ENCODE measurements at regions not wholly inside any gene's neighbourhood (a gene's known extent, or its start where the extent isn't known, plus 50 kb on each side); places are given as distances from the start of the nearest gene placed in this dataset.
"Not testable (repeated sequence)": the region's sequence is repeated elsewhere in the genome, so short reads cannot be mapped to it uniquely, and the experiment has no call there.

- DNase-seq, result no peak
Observed at GRCh38 chr10:7026818-7027217, 384.0 kb downstream of the SFMBT2 start.

GRCh38 chr10:7025296-7025695 is 385.5 kb downstream of the SFMBT2 start:
- DNase-seq, result no peak

- DNase-seq, result no peak
Observed at GRCh38 chr10:7015457-7015856, 395.4 kb downstream of the SFMBT2 start.

- no peak for DNase-seq
Observed at GRCh38 chr10:7014721-7015120, 396.1 kb downstream of the SFMBT2 start.

GRCh38 chr10:7011994-7012393 is 398.8 kb downstream of the SFMBT2 start:
- no peak for DNase-seq

GRCh38 chr10:7008645-7009044 is 402.2 kb downstream of the SFMBT2 start:
- no peak for DNase-seq

GRCh38 chr10:7007600-7008190 is 403.1 kb downstream of the SFMBT2 start:
- DNase-seq, result no peak

- no peak for DNase-seq
Observed at GRCh38 chr10:7006566-7006965, 404.3 kb downstream of the SFMBT2 start.

GRCh38 chr10:7003831-7004395 is 406.9 kb downstream of the SFMBT2 start:
- no peak for DNase-seq

GRCh38 chr10:7000061-7000460 is 410.8 kb downstream of the SFMBT2 start:
- no peak for DNase-seq

- DNase-seq, result no peak
Observed at GRCh38 chr10:6999232-6999925, 411.5 kb downstream of the SFMBT2 start.

GRCh38 chr10:6997509-6997908 is 413.3 kb downstream of the SFMBT2 start:
- DNase-seq, result no peak

GRCh38 chr10:6996431-6996830 is 414.4 kb downstream of the SFMBT2 start:
- DNase-seq, result no peak

- no peak for DNase-seq
Observed at GRCh38 chr10:6995831-6996230, 415.0 kb downstream of the SFMBT2 start.

GRCh38 chr10:6995341-6995740 is 415.3 kb upstream of the PRKCQ start:
- no peak for DNase-seq

- no peak for DNase-seq
Observed at GRCh38 chr10:6990891-6991290, 410.8 kb upstream of the PRKCQ start.

GRCh38 chr10:6988654-6989053 is 408.6 kb upstream of the PRKCQ start:
- DNase-seq, result no peak

- no peak for DNase-seq
Observed at GRCh38 chr10:6987536-6987945, 407.5 kb upstream of the PRKCQ start.

GRCh38 chr10:6986927-6987326 is 406.9 kb upstream of the PRKCQ start:
- DNase-seq, result no peak

GRCh38 chr10:6985644-6986043 is 405.6 kb upstream of the PRKCQ start:
- no peak for DNase-seq

- DNase-seq, result no peak
Observed at GRCh38 chr10:6984971-6985370, 404.9 kb upstream of the PRKCQ start.

- DNase-seq, result not testable (repeated sequence)
Observed at GRCh38 chr10:6984016-6984415, 403.9 kb upstream of the PRKCQ start.

- no peak for DNase-seq
Observed at GRCh38 chr10:6980353-6980752, 400.3 kb upstream of the PRKCQ start.

- DNase-seq, result no peak
Observed at GRCh38 chr10:6979371-6979770, 399.3 kb upstream of the PRKCQ start.

GRCh38 chr10:6978187-6978627 is 398.1 kb upstream of the PRKCQ start:
- DNase-seq, result no peak

Data from NCI-H1436 treated with DMSO at 0.1 percent for 48 hours (cell line).